Suprapubic skin (tissue), 4 donors: ENCODE measurements at regions not wholly inside any gene's neighbourhood (a gene's known extent, or its start where the extent isn't known, plus 50 kb on each side); places are given as distances from the start of the nearest gene placed in this dataset.

Experiments used
- CTCF ChIP-seq, 2 donors: fragments of 200-600 bp in 1 of 2; fragments of 450-650 bp in 1 of 2; sonication (generic) in 1 of 2; IDR thresholded peaks; one replicate each; pipeline ENCODE4 v1.5.1; 2016 to 2019; ENCODE audit warnings: antibody characterized with exemption in 2 of 2, mild to moderate bottlenecking in 1 of 2, moderate library complexity in 1 of 2
- EP300 ChIP-seq: sonication (generic); formaldehyde crosslinking; IDR thresholded peaks from one replicate; pipeline ENCODE4 v1.6.1; 2017; ENCODE audit warnings: antibody characterized with exemption
- POLR2A ChIP-seq, 2 donors: fragments of 450-650 bp; IDR thresholded peaks; one replicate each; pipeline ENCODE4 v1.6.1; 2017; ENCODE audit warnings: antibody characterized with exemption in 2 of 2, mild to moderate bottlenecking in 2 of 2, moderate library complexity in 2 of 2
- POLR2AphosphoS5 ChIP-seq, 3 donors: sonication (generic); formaldehyde crosslinking; IDR thresholded peaks; one replicate each; pipeline ENCODE4 v1.6.1; 2017; ENCODE audit warnings: antibody characterized with exemption in 3 of 3

- TF ChIP-seq CTCF (IDR thresholded peaks at IDR 0.05) (no peak), POLR2A (IDR thresholded peaks at IDR 0.05) (no peak), EP300 (no peak), POLR2AphosphoS5 (IDR thresholded peaks at IDR 0.05) (no peak)
Observed at GRCh38 chr7:109864230-109864629, 1226.7 kb upstream of the LRRN3 start.
